ENCODE measurements at regions not wholly inside any gene's neighbourhood (a gene's known extent, or its start where the extent isn't known, plus 50 kb on each side); places are given as distances from the start of the nearest gene placed in this dataset.

DNA sequence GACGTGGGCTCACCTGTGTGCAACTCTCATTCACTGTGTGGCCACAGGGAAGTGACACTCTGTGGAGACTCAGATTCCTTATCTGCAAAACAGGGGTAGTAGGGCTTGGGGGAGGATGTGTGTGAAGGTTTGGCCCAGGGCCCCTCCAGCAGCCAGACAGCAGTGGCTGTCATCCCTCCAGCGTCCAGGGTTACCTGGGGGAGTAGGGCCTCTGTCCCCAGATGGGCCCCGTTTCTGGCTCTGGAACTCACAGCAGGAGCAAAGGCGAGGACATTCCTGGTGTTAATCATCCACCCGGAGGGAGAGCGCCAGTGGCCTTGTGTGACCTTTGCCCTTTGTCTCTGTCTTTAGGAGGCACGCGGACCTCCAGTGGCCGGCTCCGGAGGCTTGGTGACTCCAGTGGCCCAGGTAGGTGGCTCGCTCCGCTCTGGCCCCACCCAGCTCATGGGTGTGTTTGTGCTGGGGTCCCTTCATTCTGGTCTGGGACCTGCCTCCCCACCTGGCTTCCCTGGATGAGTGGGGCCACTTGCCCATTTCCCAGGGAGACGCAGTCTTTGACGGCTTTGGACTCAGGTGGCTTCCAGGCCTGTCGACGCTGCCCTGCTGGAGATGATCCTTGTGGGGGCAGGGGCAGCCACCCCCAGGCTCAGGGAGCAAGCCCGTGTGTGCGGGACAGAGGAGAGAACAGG lies 166.2 kb downstream of the SEC14L1 start (continued):
- TF ChIP-seq ZBTB38 (CRISPR knock-in tag; IDR thresholded peaks at IDR 0.05): 0 out of 2 replicates have a peak, but pooled peaks have one; percentile 75
- peak; percentile 61; the same call in 1 of the 2 replicates for TF ChIP-seq ZNF703 (CRISPR knock-in tag; IDR thresholded peaks at IDR 0.05; ENCODE audit: borderline replicate concordance)
- TF ChIP-seq ZNF891 (CRISPR knock-in tag; IDR thresholded peaks at IDR 0.05): no peak; the same call in 1 of the 2 replicates
- TF ChIP-seq, protein P1, sequence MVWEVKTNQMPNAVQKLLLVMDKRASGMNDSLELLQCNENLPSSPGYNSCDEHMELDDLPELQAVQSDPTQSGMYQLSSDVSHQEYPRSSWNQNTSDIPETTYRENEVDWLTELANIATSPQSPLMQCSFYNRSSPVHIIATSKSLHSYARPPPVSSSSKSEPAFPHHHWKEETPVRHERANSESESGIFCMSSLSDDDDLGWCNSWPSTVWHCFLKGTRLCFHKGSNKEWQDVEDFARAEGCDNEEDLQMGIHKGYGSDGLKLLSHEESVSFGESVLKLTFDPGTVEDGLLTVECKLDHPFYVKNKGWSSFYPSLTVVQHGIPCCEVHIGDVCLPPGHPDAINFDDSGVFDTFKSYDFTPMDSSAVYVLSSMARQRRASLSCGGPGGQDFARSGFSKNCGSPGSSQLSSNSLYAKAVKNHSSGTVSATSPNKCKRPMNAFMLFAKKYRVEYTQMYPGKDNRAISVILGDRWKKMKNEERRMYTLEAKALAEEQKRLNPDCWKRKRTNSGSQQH (CRISPR knock-in tag; IDR thresholded peaks at IDR 0.05; ENCODE audit: low read depth): peak; percentile 85; the same call in 1 of the 2 replicates
- no peak for TF ChIP-seq ZNF383 (CRISPR knock-in tag; IDR thresholded peaks at IDR 0.05; ENCODE audit: borderline replicate concordance)
- TF ChIP-seq ZNF589 (CRISPR knock-in tag; conservative IDR thresholded peaks at IDR 0.05): peak; percentile 63; the same call in 1 of the 2 replicates
- TF ChIP-seq WIZ (CRISPR knock-in tag; IDR thresholded peaks at IDR 0.05): 0 out of 2 replicates have a peak, but pooled peaks have one; percentile 73
- no peak for TF ChIP-seq ZNF549 (CRISPR knock-in tag; IDR thresholded peaks at IDR 0.05)
- TF ChIP-seq ZNF720 (CRISPR knock-in tag; IDR thresholded peaks at IDR 0.05): peak; percentile 47; the same call in 1 of the 2 replicates
- TF ChIP-seq ZNF354B (CRISPR knock-in tag; IDR thresholded peaks at IDR 0.05): no peak
- no peak for TF ChIP-seq MZF1 (CRISPR knock-in tag; IDR thresholded peaks at IDR 0.05; ENCODE audit: borderline replicate concordance)
- peak; percentile 84; the same call in 1 of the 2 replicates for TF ChIP-seq SSRP1 (CRISPR knock-in tag; IDR thresholded peaks at IDR 0.05)
- no peak for TF ChIP-seq AKNA (CRISPR knock-in tag; IDR thresholded peaks at IDR 0.05; ENCODE audit: borderline replicate concordance)
- TF ChIP-seq ZNF691 (CRISPR knock-in tag; IDR thresholded peaks at IDR 0.05; ENCODE audit: borderline replicate concordance, low read depth): peak; percentile 96; the same call in 1 of the 2 replicates
- 0 out of 2 replicates have a peak, but pooled peaks have one; percentile 29 for TF ChIP-seq ZNF772 (CRISPR knock-in tag; IDR thresholded peaks at IDR 0.05)
- no peak; the same call in 1 of the 2 replicates for TF ChIP-seq ZNF275 (CRISPR knock-in tag; IDR thresholded peaks at IDR 0.05; ENCODE audit: borderline replicate concordance)
- no peak for TF ChIP-seq ZNF850 (CRISPR knock-in tag; conservative IDR thresholded peaks at IDR 0.05)
- TF ChIP-seq SP1 (IDR thresholded peaks at IDR 0.05): no peak
- no peak for TF ChIP-seq SP1 (CRISPR knock-in tag; IDR thresholded peaks at IDR 0.05)
- TF ChIP-seq PRMT3 (CRISPR knock-in tag; IDR thresholded peaks at IDR 0.05; ENCODE audit: borderline replicate concordance, low read depth): no peak
- TF ChIP-seq, protein P2, sequence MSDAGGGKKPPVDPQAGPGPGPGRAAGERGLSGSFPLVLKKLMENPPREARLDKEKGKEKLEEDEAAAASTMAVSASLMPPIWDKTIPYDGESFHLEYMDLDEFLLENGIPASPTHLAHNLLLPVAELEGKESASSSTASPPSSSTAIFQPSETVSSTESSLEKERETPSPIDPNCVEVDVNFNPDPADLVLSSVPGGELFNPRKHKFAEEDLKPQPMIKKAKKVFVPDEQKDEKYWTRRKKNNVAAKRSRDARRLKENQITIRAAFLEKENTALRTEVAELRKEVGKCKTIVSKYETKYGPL (CRISPR knock-in tag; IDR thresholded peaks at IDR 0.05): 0 out of 2 replicates have a peak, but pooled peaks have one; percentile 56

Measured in HepG2 (cell line).